Eye (tissue), 1 donor: ENCODE measurements at regions not wholly inside any gene's neighbourhood (a gene's known extent, or its start where the extent isn't known, plus 50 kb on each side); places are given as distances from the start of the nearest gene placed in this dataset.

Experiments
- DNase-seq: peaks from one replicate; pipeline ENCODE4 v3.0.0-alpha.2; 2015

GRCh38 chr2:67522148-67522547 is 125.0 kb downstream of the ETAA1 start:
- no peak for DNase-seq

- no peak for DNase-seq
Measured at GRCh38 chr2:67524213-67524612, 127.1 kb downstream of the ETAA1 start.

GRCh38 chr2:67524777-67525176 is 127.6 kb downstream of the ETAA1 start:
- DNase-seq: no peak

- DNase-seq: no peak
Measured at GRCh38 chr2:67526283-67526682, 129.2 kb downstream of the ETAA1 start.

GRCh38 chr2:67528320-67528719 is 131.2 kb downstream of the ETAA1 start:
- no peak for DNase-seq

- no peak for DNase-seq
Measured at GRCh38 chr2:67532387-67532786, 135.3 kb downstream of the ETAA1 start.

- no peak for DNase-seq
Measured at GRCh38 chr2:67534745-67535144, 137.6 kb downstream of the ETAA1 start.

- DNase-seq: no peak
Measured at GRCh38 chr2:67540962-67541361, 143.8 kb downstream of the ETAA1 start.

GRCh38 chr2:67544286-67544685 is 147.2 kb downstream of the ETAA1 start:
- no peak for DNase-seq

GRCh38 chr2:67548317-67549201 is 151.4 kb downstream of the ETAA1 start:
- DNase-seq: no peak

- no peak for DNase-seq
Measured at GRCh38 chr2:67559156-67559555, 162.0 kb downstream of the ETAA1 start.

- no peak for DNase-seq
Measured at GRCh38 chr2:67560771-67561456, 163.8 kb downstream of the ETAA1 start.

- peak; percentile 71 for DNase-seq
Measured at GRCh38 chr2:67561457-67561965, 164.4 kb downstream of the ETAA1 start.

- DNase-seq: no peak
Measured at GRCh38 chr2:67564076-67564475, 166.9 kb downstream of the ETAA1 start.

GRCh38 chr2:67564626-67565025 is 167.5 kb downstream of the ETAA1 start:
- DNase-seq: no peak

- DNase-seq: no peak
Measured at GRCh38 chr2:67565262-67565661, 168.1 kb downstream of the ETAA1 start.

- DNase-seq: no peak
Measured at GRCh38 chr2:67565761-67566160, 168.6 kb downstream of the ETAA1 start.

- no peak for DNase-seq
Measured at GRCh38 chr2:67566285-67566684, 169.2 kb downstream of the ETAA1 start.

- no peak for DNase-seq
Measured at GRCh38 chr2:67566958-67567635, 170.0 kb downstream of the ETAA1 start.

GRCh38 chr2:67567886-67568285 is 170.8 kb downstream of the ETAA1 start:
- DNase-seq: no peak

- no peak for DNase-seq
Measured at GRCh38 chr2:67570611-67571010, 173.5 kb downstream of the ETAA1 start.

GRCh38 chr2:67571785-67572718 is 174.9 kb downstream of the ETAA1 start:
- no peak for DNase-seq
